ENCODE measurements at regions not wholly inside any gene's neighbourhood (a gene's known extent, or its start where the extent isn't known, plus 50 kb on each side); places are given as distances from the start of the nearest gene placed in this dataset.

DNA sequence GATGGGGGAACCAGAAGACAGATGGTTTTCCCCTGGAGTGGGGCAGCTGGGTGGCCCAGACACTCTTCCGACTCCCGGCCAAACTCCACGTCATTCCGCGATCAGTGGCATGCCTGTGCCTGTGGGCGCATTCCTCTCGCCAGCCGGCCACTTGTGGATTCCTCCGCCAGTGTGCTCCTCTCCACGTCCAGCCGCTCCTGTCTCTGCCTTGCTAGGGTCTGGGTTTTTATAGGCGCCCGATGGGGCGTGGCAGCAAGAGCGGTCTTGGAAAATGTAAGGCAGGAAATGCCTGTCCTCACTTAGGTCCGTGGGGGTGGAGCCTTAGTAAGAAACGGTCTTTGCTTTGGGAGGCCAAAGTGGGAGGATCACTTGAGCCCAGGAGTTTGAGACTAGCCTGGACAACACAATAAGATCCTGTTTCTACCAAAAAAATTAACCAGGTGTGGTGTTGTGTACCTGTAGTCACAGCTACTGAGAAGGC, 81.6 kb upstream of the SEPTIN5 start:
- H3K27ac ChIP-seq: no peak overlapping the region
- DNase-seq: no peak
- H3K9me3 ChIP-seq: no peaks in the 10 kb centered on the region
- intact Hi-C loops (cut with DNase I): loop anchor here in 2 of 3 donors (10.0 kb wide), 2 partner anchors 328 to 488 kb away; partner anchors contain the start of gene ESS2 (in 1 of the 2)
- H3K4me1 ChIP-seq: no peaks in the 10 kb centered on the region
- H3K4me3 ChIP-seq: no peak overlapping the region
- TF ChIP-seq, protein P1, sequence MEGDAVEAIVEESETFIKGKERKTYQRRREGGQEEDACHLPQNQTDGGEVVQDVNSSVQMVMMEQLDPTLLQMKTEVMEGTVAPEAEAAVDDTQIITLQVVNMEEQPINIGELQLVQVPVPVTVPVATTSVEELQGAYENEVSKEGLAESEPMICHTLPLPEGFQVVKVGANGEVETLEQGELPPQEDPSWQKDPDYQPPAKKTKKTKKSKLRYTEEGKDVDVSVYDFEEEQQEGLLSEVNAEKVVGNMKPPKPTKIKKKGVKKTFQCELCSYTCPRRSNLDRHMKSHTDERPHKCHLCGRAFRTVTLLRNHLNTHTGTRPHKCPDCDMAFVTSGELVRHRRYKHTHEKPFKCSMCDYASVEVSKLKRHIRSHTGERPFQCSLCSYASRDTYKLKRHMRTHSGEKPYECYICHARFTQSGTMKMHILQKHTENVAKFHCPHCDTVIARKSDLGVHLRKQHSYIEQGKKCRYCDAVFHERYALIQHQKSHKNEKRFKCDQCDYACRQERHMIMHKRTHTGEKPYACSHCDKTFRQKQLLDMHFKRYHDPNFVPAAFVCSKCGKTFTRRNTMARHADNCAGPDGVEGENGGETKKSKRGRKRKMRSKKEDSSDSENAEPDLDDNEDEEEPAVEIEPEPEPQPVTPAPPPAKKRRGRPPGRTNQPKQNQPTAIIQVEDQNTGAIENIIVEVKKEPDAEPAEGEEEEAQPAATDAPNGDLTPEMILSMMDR (IDR thresholded peaks at IDR 0.05): no peak
- no peak for ATAC-seq
- no peak for FAIRE-seq
- H3K27me3 ChIP-seq: no peaks in the 10 kb centered on the region
- 76 to 79% methylated on average over 17 of the region's 17 CpGs for WGBS, 2 donors
- no peaks in the 10 kb centered on the region for H3K36me3 ChIP-seq

DNA sequence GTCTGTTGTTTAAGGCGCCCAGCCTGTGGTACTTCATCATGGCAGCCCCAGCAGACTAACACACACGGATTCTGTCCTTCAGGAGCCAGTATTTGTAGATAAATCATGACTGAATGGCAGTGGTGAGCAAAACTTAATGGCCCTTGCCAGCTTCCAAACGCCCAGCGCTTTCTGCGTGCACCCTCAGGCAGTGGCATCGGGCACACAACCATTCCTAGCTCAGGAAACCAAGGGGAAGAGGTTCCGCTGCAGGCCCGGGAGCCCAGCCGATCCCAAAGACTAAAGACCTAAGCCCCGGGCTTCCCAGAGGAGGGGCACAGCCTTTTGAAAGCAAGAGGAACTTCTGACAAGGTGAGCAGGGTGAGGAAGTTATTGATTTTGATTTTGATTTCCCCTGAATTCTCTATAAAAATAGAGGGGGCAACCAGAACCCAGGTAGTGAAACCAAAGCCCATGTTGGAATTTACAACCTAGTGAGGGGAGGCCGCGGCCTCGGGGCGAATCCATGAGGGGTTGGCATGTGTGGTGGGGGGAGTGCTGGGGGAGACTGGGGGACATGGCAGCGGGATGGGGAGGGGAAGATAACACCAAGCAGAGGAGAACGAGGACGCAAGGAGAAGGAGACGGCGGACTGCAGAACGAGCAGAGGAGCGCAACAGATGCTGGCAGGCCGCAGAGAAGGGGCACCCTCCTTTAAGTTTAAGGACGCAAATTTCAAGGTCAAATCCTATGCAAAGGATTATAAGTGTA, 79.9 kb upstream of the SEPTIN5 start:
- Histone ChIP-seq H3K27me3 (no peaks in the 10 kb centered on the region), H3K36me3 (no peaks in the 10 kb centered on the region), H3K27ac (no peak overlapping the region), H3K4me1 (no peaks in the 10 kb centered on the region), H3K9me3 (no peaks in the 10 kb centered on the region), H3K4me3 (no peak overlapping the region)
- intact Hi-C loops (cut with DNase I): loop anchor here in 2 of 3 donors (10.0 kb wide), 2 partner anchors 330 to 490 kb away; partner anchors contain the start of gene ESS2 (in 1 of the 2)
- ATAC-seq (no peak), DNase-seq (no peak), FAIRE-seq (no peak)
- TF ChIP-seq, protein P1 (IDR thresholded peaks at IDR 0.05): no peak
- 73 to 74% methylated on average over 23 of the region's 23 CpGs for WGBS, 2 donors

DNA sequence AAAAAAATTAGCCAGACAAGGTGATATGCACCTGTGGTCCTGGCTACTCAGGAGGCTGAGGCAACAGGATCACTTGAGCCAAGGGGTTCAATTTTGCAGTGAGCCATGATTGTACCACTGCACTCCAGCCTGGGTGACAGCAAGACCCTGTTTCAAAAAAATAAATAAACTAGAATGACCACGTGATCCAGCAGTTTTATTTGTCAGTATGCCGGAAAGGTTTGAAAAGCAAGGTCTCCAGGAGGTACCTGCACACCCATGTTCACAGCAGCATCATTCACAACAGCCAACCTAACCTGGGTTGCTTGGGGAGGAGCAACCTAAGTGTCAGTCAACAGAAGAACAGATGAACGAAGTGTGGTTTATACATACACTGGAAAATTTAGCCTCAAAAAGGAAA, 78.7 kb upstream of the SEPTIN5 start:
- ATAC-seq: no peak
- H3K4me3 ChIP-seq: no peak overlapping the region
- 43 to 56% methylated on average over 3 of the region's 3 CpGs for WGBS, 2 donors
- H3K27me3 ChIP-seq: no peaks in the 10 kb centered on the region
- no peaks in the 10 kb centered on the region for H3K9me3 ChIP-seq
- TF ChIP-seq, protein P1 (IDR thresholded peaks at IDR 0.05): no peak
- FAIRE-seq: no peak
- no peaks in the 10 kb centered on the region for H3K4me1 ChIP-seq
- no peak overlapping the region for H3K27ac ChIP-seq
- no peaks in the 10 kb centered on the region for H3K36me3 ChIP-seq
- no peak for DNase-seq
- intact Hi-C loops (cut with DNase I): loop anchor here in 2 of 3 donors (10.0 kb wide), 2 partner anchors 331 to 491 kb away; partner anchors contain the start of gene ESS2 (in 1 of the 2)

DNA sequence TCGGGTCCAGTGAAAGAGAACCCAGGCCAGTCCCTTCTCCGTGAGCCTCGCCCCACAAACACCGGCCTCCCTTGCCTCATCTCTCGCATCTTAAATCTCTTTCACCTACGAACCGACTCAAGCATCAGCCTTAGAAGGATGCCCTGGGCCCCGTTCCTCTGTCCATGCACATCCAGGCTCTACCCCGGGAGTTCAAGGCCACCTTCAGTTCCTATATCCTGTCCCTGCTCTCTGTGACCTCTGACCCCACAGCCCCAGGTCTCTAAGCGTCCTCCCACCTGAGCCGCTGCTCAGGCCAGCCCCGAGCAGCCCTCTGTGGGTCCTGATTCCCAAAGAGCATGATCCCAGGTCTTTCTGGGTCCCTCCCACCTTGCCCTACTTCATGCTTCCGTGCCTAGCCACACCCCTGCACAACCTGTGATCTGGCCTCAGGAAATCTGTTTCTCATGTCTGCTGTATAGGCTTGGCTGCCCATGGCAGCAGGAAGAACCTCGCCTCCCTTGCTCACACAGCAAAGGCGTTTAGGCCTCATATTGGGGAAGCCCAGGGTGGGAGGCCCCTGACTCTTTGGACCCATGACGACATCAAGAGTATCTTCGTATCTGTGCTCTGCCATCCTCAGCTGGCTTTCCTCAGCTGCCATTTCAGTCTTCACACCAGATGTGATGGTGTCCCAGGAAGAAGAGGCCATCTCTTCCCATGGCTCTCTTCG, 77.5 kb upstream of the SEPTIN5 start:
- TF ChIP-seq, protein P1 (IDR thresholded peaks at IDR 0.05): no peak
- WGBS, 2 donors: 72 to 74% methylated on average over 18 of the region's 18 CpGs
- Histone ChIP-seq H3K9me3 (no peaks in the 10 kb centered on the region), H3K4me1 (no peaks in the 10 kb centered on the region), H3K27ac (no peak overlapping the region), H3K36me3 (no peaks in the 10 kb centered on the region), H3K27me3 (no peaks in the 10 kb centered on the region), H3K4me3 (no peak overlapping the region)
- intact Hi-C loops (cut with DNase I): loop anchor here in 2 of 3 donors (10.0 kb wide), 2 partner anchors 332 to 492 kb away; partner anchors contain the start of gene ESS2 (in 1 of the 2)
- ATAC-seq: no peak
- FAIRE-seq: no peak
- no peak for DNase-seq

Data from pancreas (tissue), 10 donors.